ENCODE measurements at regions not wholly inside any gene's neighbourhood (a gene's known extent, or its start where the extent isn't known, plus 50 kb on each side); places are given as distances from the start of the nearest gene placed in this dataset.

GRCh38 chr10:18984531-18984930, 64.1 kb upstream of the MALRD1 start:
- TF ChIP-seq MAX (IDR thresholded peaks at IDR 0.05) (no peak), ELF1 (IDR thresholded peaks at IDR 0.05; ENCODE audit: borderline replicate concordance, low read depth) (no peak), SRF (IDR thresholded peaks at IDR 0.05; ENCODE audit: low read depth) (no peak), POLR2A (IDR thresholded peaks at IDR 0.05; ENCODE audit: borderline replicate concordance, extremely low read depth, insufficient read depth, insufficient read length) (no peak), EZH2 (IDR thresholded peaks at IDR 0.05) (no peak), YY1 (IDR thresholded peaks at IDR 0.05; ENCODE audit: extremely low read depth, insufficient replicate concordance, low read depth, low read length) (no peak), FOSL1 (IDR thresholded peaks at IDR 0.05; ENCODE audit: low read depth) (no peak), SP1 (IDR thresholded peaks at IDR 0.05; ENCODE audit: low read depth) (no peak)
- TF ChIP-seq, protein P1, sequence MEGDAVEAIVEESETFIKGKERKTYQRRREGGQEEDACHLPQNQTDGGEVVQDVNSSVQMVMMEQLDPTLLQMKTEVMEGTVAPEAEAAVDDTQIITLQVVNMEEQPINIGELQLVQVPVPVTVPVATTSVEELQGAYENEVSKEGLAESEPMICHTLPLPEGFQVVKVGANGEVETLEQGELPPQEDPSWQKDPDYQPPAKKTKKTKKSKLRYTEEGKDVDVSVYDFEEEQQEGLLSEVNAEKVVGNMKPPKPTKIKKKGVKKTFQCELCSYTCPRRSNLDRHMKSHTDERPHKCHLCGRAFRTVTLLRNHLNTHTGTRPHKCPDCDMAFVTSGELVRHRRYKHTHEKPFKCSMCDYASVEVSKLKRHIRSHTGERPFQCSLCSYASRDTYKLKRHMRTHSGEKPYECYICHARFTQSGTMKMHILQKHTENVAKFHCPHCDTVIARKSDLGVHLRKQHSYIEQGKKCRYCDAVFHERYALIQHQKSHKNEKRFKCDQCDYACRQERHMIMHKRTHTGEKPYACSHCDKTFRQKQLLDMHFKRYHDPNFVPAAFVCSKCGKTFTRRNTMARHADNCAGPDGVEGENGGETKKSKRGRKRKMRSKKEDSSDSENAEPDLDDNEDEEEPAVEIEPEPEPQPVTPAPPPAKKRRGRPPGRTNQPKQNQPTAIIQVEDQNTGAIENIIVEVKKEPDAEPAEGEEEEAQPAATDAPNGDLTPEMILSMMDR (IDR thresholded peaks at IDR 0.05 in 2 of 3, conservative IDR thresholded peaks at IDR 0.05 in 1 of 3; ENCODE audit: borderline replicate concordance in 1 of 3, insufficient read depth in 1 of 3, low read depth in 2 of 3, low read length in 2 of 3): no peak
